AG04449 (cell line): ENCODE measurements at regions not wholly inside any gene's neighbourhood (a gene's known extent, or its start where the extent isn't known, plus 50 kb on each side); places are given as distances from the start of the nearest gene placed in this dataset.

ENCODE experiments used
- CTCF ChIA-PET: fragments of 350-600 bp; formaldehyde crosslinking; extraction: SDS; loops from one replicate; lab custom pipeline; 2021; ENCODE audit warnings: antibody characterized with exemption; lab: Yijun Ruan, JAX
- POLR2A ChIA-PET: fragments of 400-600, 350-600 bp; formaldehyde crosslinking; extraction: SDS; loops from one replicate; lab custom pipeline; 2020; ENCODE audit warnings: antibody characterized with exemption, inconsistent platforms; lab: Yijun Ruan, JAX
- DNase-seq: peaks from one replicate; pipeline ENCODE4 v3.0.0-alpha.2; 2010; ENCODE audit warnings: low read depth, low spot score
- H3K4me3 ChIP-seq: 2 replicates; pipeline ENCODE4 v1.5.1; 2011; ENCODE audit warnings: low read depth, mild to moderate bottlenecking, control low read depth, low read length
- CTCF ChIP-seq: IDR thresholded peaks from one replicate; pipeline ENCODE4 v1.5.1; 2011; ENCODE audit warnings: mild to moderate bottlenecking, moderate library complexity, low read length, control low read depth, inconsistent platforms; ENCODE audit not compliant: insufficient read depth; ENCODE audit errors: missing control alignments

- POLR2A ChIA-PET: no interaction called here
- DNase-seq: no peak
- H3K4me3 ChIP-seq: no peak overlapping the region
- CTCF ChIA-PET: no interaction called here
- TF ChIP-seq CTCF: no peak
These were observed 739.2 kb upstream of the NR2F2 start for GRCh38 chr15:95591270-95591669.

- no peak for TF ChIP-seq CTCF
- POLR2A ChIA-PET: no interaction called here
- CTCF ChIA-PET: no interaction called here
These were observed 738.6 kb upstream of the NR2F2 start for GRCh38 chr15:95591886-95592285.

GRCh38 chr15:95594496-95594895 lies 736.0 kb upstream of the NR2F2 start:
- no peak for TF ChIP-seq CTCF
- POLR2A ChIA-PET: no interaction called here
- no peak overlapping the region for H3K4me3 ChIP-seq
- DNase-seq: no peak
- CTCF ChIA-PET: no interaction called here

More at GRCh38 chr15:95591886-95592285, 738.6 kb upstream of the NR2F2 start:
- DNase-seq: no peak
- no peak overlapping the region for H3K4me3 ChIP-seq

GRCh38 chr15:95595759-95596158 lies 734.7 kb upstream of the NR2F2 start:
- CTCF ChIA-PET: no interaction called here
- no peak for DNase-seq
- TF ChIP-seq CTCF: no peak
- no peak overlapping the region for H3K4me3 ChIP-seq
- POLR2A ChIA-PET: no interaction called here

- no peak for DNase-seq
- TF ChIP-seq CTCF: no peak
- CTCF ChIA-PET: interaction anchor here (0.7 kb wide), 1 partner anchor 479 kb away, joined by 3 read pairs; no protein-coding TSS in a partner anchor
- POLR2A ChIA-PET: no interaction called here
- no peak overlapping the region for H3K4me3 ChIP-seq
These were observed 734.0 kb upstream of the NR2F2 start for GRCh38 chr15:95596496-95596895.

GRCh38 chr15:95598251-95598855 lies 732.1 kb upstream of the NR2F2 start:
- CTCF ChIA-PET: no interaction called here

More at GRCh38 chr15:95598251-95598855, 732.1 kb upstream of the NR2F2 start:
- DNase-seq: no peak
- H3K4me3 ChIP-seq: no peak overlapping the region
- POLR2A ChIA-PET: interaction anchor here (0.5 kb wide), 1 partner anchor 742 kb away, joined by 6 read pairs; no protein-coding TSS in a partner anchor
- TF ChIP-seq CTCF: no peak
